C4-2B (cell line): ENCODE measurements at regions not wholly inside any gene's neighbourhood (a gene's known extent, or its start where the extent isn't known, plus 50 kb on each side); places are given as distances from the start of the nearest gene placed in this dataset.

Source experiments
- ZFX ChIP-seq: fragments of 450-650 bp; IDR thresholded peaks from 2 replicates; pipeline ENCODE4 v1.6.1; 2017
- TF ChIP-seq, protein P1 (sequence below): fragments of 450-650 bp; conservative IDR thresholded peaks from 2 replicates; pipeline ENCODE4 v1.5.1; 2017; ENCODE audit warnings: mild to moderate bottlenecking

DNA sequence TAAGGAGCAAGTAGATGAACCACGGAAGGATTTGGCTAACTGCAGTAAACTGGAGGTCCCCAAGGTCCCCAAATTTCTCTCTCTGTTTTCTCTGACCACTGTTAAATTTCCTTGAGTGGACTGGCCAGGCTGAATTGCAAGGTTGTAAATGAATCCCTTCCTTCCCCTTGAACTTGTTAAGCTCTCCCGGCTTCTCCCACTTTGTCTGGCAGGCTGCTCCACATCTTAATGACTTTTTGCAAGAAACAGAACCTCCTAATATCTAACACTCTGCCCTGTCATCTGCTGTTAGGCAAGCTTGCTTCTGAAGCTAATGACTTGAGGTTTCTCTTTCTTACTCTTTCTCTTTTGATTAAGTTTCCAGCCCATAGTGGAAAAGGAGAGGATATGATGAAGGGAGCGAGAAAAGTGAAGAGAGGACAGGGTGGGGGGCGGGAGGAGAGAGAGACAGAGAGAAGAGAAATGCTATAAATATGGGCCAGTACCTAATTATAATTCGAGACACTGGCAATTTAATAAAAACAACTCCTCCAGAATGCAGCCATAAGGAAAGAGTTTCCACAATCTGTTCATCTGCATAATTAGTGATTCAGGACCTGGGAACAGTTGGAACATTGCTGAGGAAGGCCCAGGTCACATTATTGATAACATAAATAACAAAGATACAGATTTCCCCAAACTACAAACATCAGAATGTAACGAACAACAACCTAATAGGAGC lies 437.3 kb upstream of the MPDZ start:
- TF ChIP-seq, protein P1, sequence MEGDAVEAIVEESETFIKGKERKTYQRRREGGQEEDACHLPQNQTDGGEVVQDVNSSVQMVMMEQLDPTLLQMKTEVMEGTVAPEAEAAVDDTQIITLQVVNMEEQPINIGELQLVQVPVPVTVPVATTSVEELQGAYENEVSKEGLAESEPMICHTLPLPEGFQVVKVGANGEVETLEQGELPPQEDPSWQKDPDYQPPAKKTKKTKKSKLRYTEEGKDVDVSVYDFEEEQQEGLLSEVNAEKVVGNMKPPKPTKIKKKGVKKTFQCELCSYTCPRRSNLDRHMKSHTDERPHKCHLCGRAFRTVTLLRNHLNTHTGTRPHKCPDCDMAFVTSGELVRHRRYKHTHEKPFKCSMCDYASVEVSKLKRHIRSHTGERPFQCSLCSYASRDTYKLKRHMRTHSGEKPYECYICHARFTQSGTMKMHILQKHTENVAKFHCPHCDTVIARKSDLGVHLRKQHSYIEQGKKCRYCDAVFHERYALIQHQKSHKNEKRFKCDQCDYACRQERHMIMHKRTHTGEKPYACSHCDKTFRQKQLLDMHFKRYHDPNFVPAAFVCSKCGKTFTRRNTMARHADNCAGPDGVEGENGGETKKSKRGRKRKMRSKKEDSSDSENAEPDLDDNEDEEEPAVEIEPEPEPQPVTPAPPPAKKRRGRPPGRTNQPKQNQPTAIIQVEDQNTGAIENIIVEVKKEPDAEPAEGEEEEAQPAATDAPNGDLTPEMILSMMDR: no peak
- TF ChIP-seq ZFX: no peak
